ENCODE measurements at regions not wholly inside any gene's neighbourhood (a gene's known extent, or its start where the extent isn't known, plus 50 kb on each side); places are given as distances from the start of the nearest gene placed in this dataset.

- H3K4me1 Mint-ChIP-seq (ENCODE audit: low read depth) = peaks cover 13% of the 10 kb centered on the region
These were observed 202.8 kb downstream of the CD83 start for GRCh38 chr6:14320332-14320731.

DNA sequence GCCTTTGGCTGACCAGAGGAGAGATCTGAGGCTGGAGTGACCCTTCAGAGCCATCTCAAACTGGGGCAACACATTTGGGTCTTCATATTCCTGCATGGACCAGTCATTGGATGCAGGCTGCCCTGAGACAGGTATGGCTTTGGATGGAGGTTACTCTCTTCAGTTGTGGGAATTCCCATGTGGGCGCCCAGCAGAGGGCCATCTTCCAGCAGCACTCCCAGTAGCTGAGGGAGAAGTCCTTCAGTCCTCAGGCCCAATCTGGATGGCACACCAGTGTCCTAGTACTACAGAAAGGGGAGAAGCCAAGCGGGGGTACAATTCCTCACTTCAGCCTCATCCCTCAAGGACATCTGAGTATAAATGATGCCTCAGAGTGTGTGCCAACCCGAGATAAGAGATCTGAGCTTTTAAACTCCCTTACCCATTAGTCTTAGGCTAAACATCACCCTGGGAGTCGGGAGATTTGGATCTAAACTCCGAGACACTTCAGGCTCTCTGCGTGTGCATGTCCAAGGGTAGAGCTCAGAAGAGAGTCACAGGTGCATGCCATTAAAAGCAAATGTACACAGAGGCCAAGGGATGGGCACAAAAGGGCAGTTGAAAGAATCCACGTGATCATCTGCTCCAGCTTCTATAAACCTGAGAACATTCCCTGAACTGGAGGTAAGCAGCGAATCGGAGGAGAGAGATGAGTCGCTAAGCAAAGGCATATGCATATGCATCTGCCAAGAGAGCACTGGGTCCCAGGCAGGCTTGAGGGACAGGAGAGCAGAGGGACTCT, 204.6 kb downstream of the CD83 start:
- intact Hi-C loops (cut with micrococcal nuclease) = no loop called here
- ATAC-seq (no peak), DNase-seq (no peak)
- Mint-ChIP-seq H3K36me3 (ENCODE audit: low read depth) (no peaks in the 10 kb centered on the region), H3K27me3 (peaks cover 9% of the 10 kb centered on the region), H3K27ac (no peak overlapping the region), H3K4me1 (ENCODE audit: low read depth) (peaks cover 9% of the 10 kb centered on the region), H3K4me3 (no peak overlapping the region), H3K9me3 (no peaks in the 10 kb centered on the region)
- no peak for TF ChIP-seq CTCF (IDR thresholded peaks at IDR 0.05)
- ChIA-PET POLR2A (no interaction called here), CTCF (interaction anchor here (0.9 to 1.3 kb wide), 3 partner anchors 18 to 111 kb away, joined by 3 read pairs; no protein-coding TSS in a partner anchor)

More at GRCh38 chr6:14320332-14320731, 202.8 kb downstream of the CD83 start:
- H3K27me3 Mint-ChIP-seq = peaks cover 9% of the 10 kb centered on the region
- no peak for TF ChIP-seq CTCF (IDR thresholded peaks at IDR 0.05)
- ATAC-seq (no peak), DNase-seq (no peak)
- no peaks in the 10 kb centered on the region for H3K36me3 Mint-ChIP-seq (ENCODE audit: low read depth)
- intact Hi-C loops (cut with micrococcal nuclease) = no loop called here
- CTCF ChIA-PET = interaction anchor here (1.4 kb wide), 1 partner anchor 644 kb away, joined by 3 read pairs; no protein-coding TSS in a partner anchor
- no peaks in the 10 kb centered on the region for H3K9me3 Mint-ChIP-seq
- no peak overlapping the region for H3K27ac Mint-ChIP-seq
- no peak overlapping the region for H3K4me3 Mint-ChIP-seq
- POLR2A ChIA-PET = no interaction called here

- DNase-seq (no peak), ATAC-seq (no peak)
- Mint-ChIP-seq H3K9me3 (no peaks in the 10 kb centered on the region), H3K4me1 (ENCODE audit: low read depth) (peaks cover 9% of the 10 kb centered on the region), H3K36me3 (ENCODE audit: low read depth) (no peaks in the 10 kb centered on the region), H3K27ac (no peak overlapping the region), H3K4me3 (no peak overlapping the region), H3K27me3 (peaks cover 9% of the 10 kb centered on the region)
- intact Hi-C loops (cut with micrococcal nuclease) = no loop called here
- no peak for TF ChIP-seq CTCF (IDR thresholded peaks at IDR 0.05)
- ChIA-PET POLR2A (no interaction called here), CTCF (interaction anchor here (1.1 to 1.3 kb wide), 2 partner anchors 18 to 111 kb away, joined by 3 read pairs; no protein-coding TSS in a partner anchor)
These were observed 205.3 kb downstream of the CD83 start for GRCh38 chr6:14322841-14323240.

GRCh38 chr6:14326774-14327173, 209.2 kb downstream of the CD83 start:
- no peak for DNase-seq
- CTCF ChIA-PET = interaction anchor here (0.8 kb wide), 1 partner anchor 35 kb away, joined by 3 read pairs; no protein-coding TSS in a partner anchor
- H3K27me3 Mint-ChIP-seq = peaks cover 6% of the 10 kb centered on the region
- H3K9me3 Mint-ChIP-seq = no peaks in the 10 kb centered on the region
- no peak overlapping the region for H3K27ac Mint-ChIP-seq
- TF ChIP-seq CTCF (IDR thresholded peaks at IDR 0.05) = no peak
- no peaks in the 10 kb centered on the region for H3K36me3 Mint-ChIP-seq (ENCODE audit: low read depth)
- H3K4me3 Mint-ChIP-seq = no peak overlapping the region
- POLR2A ChIA-PET = no interaction called here
- intact Hi-C loops (cut with micrococcal nuclease) = no loop called here
- peaks cover 9% of the 10 kb centered on the region for H3K4me1 Mint-ChIP-seq (ENCODE audit: low read depth)
- ATAC-seq = no peak

- intact Hi-C loops (cut with micrococcal nuclease) = no loop called here
- Mint-ChIP-seq H3K27ac (no peak overlapping the region), H3K27me3 (peaks cover 3% of the 10 kb centered on the region), H3K36me3 (ENCODE audit: low read depth) (no peaks in the 10 kb centered on the region), H3K4me3 (no peak overlapping the region), H3K4me1 (ENCODE audit: low read depth) (peaks cover 9% of the 10 kb centered on the region), H3K9me3 (no peaks in the 10 kb centered on the region)
- ChIA-PET POLR2A (no interaction called here), CTCF (no interaction called here)
- ATAC-seq = no peak
- no peak for TF ChIP-seq CTCF (IDR thresholded peaks at IDR 0.05)
- DNase-seq = no peak
These were observed 210.6 kb downstream of the CD83 start for GRCh38 chr6:14328163-14328562.
